Pons (tissue), 1 donor: ENCODE measurements at regions not wholly inside any gene's neighbourhood (a gene's known extent, or its start where the extent isn't known, plus 50 kb on each side); places are given as distances from the start of the nearest gene placed in this dataset.
"Not testable (repeated sequence)": the region's sequence is repeated elsewhere in the genome, so short reads cannot be mapped to it uniquely, and the experiment has no call there.

Experiments used
- DNase-seq: peaks from one replicate; pipeline ENCODE4 v3.0.0-alpha.2; 2016; ENCODE audit warnings: low spot score

DNA sequence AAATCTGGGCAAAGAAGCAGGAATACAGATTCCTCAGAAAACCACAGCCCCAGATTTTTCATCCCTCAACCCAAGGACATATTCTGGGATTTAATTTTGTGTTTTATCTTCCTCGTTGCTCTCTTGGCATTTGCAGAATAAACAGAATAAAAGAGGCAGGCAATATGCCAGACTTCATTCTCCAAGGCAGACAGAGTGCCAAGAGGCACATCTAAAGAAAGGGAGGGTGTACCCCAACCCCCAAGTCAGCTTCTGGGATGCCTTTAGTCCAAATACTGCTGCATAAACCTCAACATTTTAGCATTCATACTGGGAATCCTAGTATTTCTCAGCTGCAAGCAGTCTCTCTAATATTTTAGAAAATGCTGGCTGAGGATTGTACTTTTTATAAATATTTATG, 629.2 kb downstream of the KLHL13 start:
- DNase-seq, result no peak

DNA sequence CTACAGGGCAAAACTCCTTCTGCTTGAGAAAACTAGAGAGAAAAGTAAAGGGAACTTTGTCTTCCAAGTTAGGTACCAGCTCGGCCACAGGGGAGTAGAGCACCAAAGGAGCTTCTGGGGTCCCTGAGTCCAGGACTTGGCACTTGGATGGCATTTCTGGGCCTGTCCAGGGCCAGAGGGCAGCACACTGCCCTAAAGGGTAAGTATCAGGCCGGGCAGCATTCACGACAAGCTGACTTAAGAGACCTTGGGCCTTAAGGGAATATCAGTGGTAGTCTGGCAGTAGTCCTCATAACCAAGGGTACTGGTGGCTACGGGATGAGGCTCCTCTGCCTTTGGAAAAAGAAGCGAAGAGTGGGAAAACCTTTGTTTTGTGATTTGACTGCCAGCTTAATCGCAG, 632.7 kb downstream of the KLHL13 start:
- DNase-seq, result no peak

DNA sequence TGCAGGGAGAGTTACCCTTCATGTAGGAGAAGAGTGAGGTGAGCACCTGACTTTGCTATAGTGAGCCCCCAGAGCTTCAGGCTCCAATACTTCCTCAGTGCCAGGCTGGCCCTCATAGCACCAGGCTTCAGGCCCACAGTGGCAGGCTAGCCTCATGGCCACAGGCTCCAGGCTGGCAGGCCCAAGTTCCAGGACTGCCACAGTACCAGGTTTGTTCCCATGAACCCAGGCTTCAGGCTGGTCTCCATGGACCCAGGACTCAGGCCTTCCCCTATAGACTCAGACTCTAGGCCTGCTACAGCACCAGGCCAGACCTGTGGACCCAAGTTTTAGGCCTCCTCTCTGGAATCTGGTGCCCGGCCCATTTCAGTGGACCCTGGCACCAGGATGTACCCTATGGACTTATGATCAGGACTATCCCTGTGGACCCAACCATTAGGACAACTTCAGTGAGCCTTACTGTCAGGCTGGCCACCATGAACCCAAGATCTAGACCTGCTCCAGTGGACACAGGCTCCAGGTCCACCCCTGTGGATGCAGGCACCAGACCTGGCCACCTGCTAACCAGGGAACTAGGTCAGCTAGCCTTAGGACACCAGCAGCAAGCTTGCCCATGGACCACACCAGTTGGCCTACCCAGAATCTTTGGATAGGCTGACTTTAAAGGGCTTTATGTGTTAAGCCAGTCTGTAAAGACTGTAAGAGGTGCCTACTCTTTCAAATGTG, 658.2 kb downstream of the KLHL13 start:
- DNase-seq, result no peak

DNA sequence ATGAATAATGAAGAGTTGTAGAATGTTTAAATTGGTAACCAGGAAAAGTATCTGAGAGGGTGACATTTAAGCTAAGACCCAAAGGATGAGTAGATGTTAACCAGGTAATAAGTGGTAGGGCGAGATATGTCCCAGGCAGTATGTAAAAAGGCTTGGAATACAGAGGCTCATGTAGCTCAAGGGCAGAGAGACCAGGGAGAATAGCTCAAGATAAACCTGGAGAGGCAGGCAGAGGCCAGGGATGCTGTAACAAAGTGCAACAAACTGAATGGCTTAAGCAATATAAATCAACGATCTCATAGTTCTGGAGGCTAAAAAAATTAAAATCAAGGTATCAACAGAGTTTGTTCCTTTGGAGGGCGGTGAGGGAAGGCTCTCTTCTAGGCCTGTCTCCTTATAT, 660.8 kb downstream of the KLHL13 start:
- no peak for DNase-seq

DNA sequence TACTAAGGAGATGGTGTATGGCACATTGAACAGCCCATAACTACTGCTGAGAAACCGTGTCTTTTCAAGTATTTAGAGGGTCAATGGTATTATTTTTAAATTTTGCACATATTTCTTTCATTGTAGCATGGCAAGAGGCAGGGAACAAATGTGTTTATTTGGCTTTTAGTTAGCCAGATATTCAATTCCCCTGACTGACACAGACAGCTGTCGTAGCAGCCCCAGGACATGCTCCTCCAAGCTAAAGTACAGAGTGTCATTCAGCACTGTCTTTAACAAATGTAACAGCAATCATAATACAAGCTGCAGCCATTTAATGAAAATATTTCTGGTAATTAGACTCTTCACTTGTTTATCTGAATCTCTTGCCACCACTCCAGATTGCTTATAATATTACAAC, 687.1 kb downstream of the KLHL13 start:
- DNase-seq, result no peak

DNA sequence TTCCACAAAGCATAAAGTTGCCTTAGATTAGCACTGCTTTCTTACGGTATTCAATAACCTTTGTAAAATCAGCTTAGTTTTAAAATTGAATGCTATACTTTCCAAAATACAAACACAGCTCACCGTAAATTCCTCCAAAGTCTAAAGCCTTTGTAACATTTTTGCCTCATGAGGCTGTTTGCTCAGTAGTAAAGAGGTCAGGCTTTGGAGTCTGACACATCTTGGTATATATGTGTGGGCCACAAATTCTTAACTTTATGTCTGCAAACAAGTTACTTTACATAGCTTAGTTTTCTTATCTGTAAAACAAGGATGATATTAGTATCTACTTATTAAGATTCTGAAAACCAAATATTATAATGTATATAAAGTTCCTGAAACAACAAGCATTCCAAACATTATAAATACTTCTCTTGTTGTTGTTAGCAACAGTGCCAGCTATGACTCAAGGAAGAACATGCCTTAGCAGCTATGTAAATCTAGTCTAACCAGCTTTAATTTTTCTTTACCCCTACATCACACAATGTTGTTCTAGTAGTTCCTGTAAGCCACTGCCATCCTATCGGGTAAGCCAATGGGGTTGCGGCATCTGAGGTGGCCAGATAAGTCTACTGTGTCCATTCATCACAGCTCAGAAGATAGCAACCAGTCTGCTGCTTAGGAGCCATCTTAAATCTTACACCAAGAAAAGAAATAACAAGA, 709.0 kb downstream of the KLHL13 start:
- no peak for DNase-seq

- DNase-seq, result no peak
These were observed 715.8 kb downstream of the KLHL13 start for GRCh38 chrX:117400839-117401238.

GRCh38 chrX:117400005-117400404, 716.6 kb downstream of the KLHL13 start:
- no peak for DNase-seq

- DNase-seq, result no peak
These were observed 718.8 kb downstream of the KLHL13 start for GRCh38 chrX:117397844-117398243.

- not testable (repeated sequence) for DNase-seq
These were observed 722.0 kb downstream of the KLHL13 start for GRCh38 chrX:117394506-117395070.

- not testable (repeated sequence) for DNase-seq
These were observed 724.2 kb downstream of the KLHL13 start for GRCh38 chrX:117392360-117392759.

DNA sequence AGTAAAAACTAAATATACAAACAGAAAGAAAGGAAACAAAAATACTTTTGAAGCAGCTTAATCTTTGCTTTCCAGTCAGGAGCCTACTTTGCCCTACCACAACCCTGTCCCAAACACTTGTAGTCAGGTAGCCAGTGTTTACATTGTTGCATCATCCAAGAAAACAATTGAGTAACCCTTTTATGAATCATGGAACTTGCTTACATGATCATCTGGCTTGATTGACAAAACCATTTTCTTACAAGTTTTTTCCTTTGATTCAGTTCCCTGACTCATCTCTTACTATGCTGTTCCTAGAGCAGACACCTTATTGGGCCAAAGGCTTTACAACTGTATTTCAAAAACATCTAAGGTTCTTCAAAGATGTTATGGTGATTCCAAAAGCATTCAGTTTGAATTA, 740.1 kb downstream of the KLHL13 start:
- DNase-seq, result no peak

GRCh38 chrX:117335209-117335608, 781.4 kb downstream of the KLHL13 start:
- no peak for DNase-seq

DNA sequence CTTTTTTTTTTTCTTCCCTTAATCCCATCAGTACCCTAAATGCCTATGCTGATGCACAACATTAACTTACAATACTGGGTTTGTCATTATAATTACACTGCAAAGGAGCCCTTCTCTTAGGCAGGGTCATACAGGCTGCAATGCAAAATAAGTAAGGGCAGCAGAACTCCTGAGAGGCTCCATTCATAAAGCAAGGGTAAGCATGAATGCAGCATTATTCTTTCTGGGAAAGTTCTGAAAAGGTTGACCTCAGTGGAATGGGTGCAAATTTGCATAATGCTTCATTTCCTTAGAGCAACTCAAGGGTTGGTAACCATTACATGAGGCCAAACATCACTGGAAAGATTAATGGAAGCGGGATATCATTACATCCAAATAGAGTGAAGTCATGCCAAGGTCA, 789.2 kb downstream of the KLHL13 start:
- DNase-seq, result no peak

- no peak for DNase-seq
These were observed 790.9 kb downstream of the KLHL13 start for GRCh38 chrX:117325706-117326105.

- no peak for DNase-seq
These were observed 811.3 kb downstream of the KLHL13 start for GRCh38 chrX:117305168-117305766.

DNA sequence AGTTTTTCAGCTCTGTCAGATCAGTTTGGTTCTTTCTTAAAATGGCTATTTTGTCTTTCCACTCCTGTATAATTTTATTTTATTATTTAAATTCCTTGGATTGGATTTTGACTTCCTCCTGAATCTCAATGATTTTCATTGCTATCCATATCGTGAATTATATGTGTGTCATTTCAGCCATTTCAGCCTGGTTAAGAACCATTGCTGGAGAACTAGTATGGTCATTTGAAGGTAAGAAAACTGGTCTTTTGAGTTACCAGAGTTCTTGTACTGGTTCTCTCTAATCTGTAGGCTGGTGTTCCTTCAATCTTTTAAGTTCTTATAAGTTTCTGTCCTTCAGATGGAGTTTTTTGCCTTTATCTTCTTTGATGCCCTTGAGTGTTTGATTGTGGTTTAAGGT, 815.5 kb downstream of the KLHL13 start:
- DNase-seq, result no peak

GRCh38 chrX:117291760-117292159, 824.9 kb downstream of the KLHL13 start:
- no peak for DNase-seq

DNA sequence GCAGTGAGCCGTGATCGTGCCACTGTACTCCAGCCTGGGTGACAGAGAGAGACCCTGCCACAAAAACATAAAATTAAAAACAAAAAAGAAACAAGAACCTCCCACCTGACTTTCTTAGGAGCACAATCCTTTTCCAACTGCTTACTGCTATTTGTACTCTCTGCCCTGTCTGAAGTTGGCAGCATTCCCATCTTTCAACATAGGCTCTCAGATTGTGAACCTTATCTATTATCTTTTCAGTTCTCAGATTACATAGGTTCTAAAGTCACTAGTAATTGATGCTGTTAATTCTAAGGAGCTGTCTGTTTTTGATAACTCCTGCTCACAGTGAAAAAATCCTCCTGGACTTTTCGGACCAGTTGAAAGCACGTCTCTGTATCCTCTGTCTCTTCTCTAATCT, 812.2 kb upstream of the CT83 start:
- DNase-seq, result no peak
